DND-41 (cell line): ENCODE measurements at regions not wholly inside any gene's neighbourhood (a gene's known extent, or its start where the extent isn't known, plus 50 kb on each side); places are given as distances from the start of the nearest gene placed in this dataset.

Source experiments
- CTCF ChIP-seq: IDR thresholded peaks from 2 replicates; pipeline ENCODE4 v1.5.1; 2012; ENCODE audit warnings: borderline replicate concordance, low read length, moderate library complexity, mild to moderate bottlenecking; ENCODE audit not compliant: poor library complexity, severe bottlenecking; ENCODE audit errors: extremely low read depth
- EZH2 ChIP-seq: IDR thresholded peaks from 3 replicates; pipeline ENCODE4 v1.6.1; 2012; ENCODE audit warnings: borderline replicate concordance, low read depth, mild to moderate bottlenecking, moderate library complexity, low read length, inconsistent platforms; ENCODE audit not compliant: severe bottlenecking

- TF ChIP-seq CTCF (no peak), EZH2 (no peak)
These were observed 191.1 kb downstream of the EDN1 start for GRCh38 chr6:12481292-12481691.
